Esophagus squamous epithelium (tissue), 4 donors: ENCODE measurements at regions not wholly inside any gene's neighbourhood (a gene's known extent, or its start where the extent isn't known, plus 50 kb on each side); places are given as distances from the start of the nearest gene placed in this dataset.

Source experiments
- POLR2A ChIP-seq, 4 donors: fragments of 450-650 bp; IDR thresholded peaks; one replicate each; pipeline ENCODE4 v1.6.1; 2017; ENCODE audit warnings: antibody characterized with exemption in 4 of 4, mild to moderate bottlenecking in 4 of 4, moderate library complexity in 3 of 4
- TF ChIP-seq, protein P1 (sequence below), 6 experiments: fragments of 450-650 bp in 4 of 6; fragments of 200-600 bp in 2 of 6; sonication (generic) in 2 of 6; IDR thresholded peaks; one replicate each; pipeline ENCODE4 v1.5.1; 2016 to 2019; ENCODE audit warnings: antibody characterized with exemption in 6 of 6, mild to moderate bottlenecking in 4 of 6, moderate library complexity in 4 of 6

DNA sequence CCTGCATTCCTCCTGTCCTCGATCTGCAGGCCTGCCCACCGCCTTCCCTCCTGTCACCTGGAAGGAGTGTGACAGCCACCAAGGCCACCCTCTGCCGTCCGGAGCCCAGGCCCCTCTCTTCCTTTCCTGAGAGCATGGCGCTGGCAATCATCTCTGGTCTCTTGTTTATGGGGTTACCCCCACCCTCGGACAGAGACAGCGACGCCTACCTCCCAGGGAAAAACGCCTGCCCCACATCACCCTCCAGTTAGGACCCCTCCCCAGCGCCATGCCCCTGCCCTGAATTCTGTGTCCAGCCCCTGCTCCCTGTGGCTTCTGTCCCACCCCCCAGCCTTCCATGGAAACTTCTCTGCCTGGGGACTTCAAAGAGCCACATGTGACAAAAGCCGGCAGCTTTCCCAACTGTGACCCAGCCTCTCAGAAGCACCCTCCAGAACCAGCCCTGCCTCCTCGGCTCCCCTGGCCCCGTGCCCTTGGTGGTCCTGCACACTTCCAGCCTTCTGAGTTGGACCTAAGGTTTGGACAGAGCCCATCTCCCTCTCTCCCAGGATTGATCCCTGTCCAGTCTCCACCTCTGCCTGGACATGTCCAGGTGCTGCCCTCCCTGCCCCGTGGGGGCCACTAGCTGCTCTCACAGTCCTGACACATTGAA, 145.0 kb upstream of the HDAC4 start:
- TF ChIP-seq, protein P1, sequence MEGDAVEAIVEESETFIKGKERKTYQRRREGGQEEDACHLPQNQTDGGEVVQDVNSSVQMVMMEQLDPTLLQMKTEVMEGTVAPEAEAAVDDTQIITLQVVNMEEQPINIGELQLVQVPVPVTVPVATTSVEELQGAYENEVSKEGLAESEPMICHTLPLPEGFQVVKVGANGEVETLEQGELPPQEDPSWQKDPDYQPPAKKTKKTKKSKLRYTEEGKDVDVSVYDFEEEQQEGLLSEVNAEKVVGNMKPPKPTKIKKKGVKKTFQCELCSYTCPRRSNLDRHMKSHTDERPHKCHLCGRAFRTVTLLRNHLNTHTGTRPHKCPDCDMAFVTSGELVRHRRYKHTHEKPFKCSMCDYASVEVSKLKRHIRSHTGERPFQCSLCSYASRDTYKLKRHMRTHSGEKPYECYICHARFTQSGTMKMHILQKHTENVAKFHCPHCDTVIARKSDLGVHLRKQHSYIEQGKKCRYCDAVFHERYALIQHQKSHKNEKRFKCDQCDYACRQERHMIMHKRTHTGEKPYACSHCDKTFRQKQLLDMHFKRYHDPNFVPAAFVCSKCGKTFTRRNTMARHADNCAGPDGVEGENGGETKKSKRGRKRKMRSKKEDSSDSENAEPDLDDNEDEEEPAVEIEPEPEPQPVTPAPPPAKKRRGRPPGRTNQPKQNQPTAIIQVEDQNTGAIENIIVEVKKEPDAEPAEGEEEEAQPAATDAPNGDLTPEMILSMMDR (IDR thresholded peaks at IDR 0.05), result no peak
- no peak for TF ChIP-seq POLR2A (IDR thresholded peaks at IDR 0.05)
